Skeletal muscle cell (primary cell): ENCODE measurements at regions not wholly inside any gene's neighbourhood (a gene's known extent, or its start where the extent isn't known, plus 50 kb on each side); places are given as distances from the start of the nearest gene placed in this dataset.
A peak's percentile ranks its signal among the peaks of the same experiment; 100 is the strongest.
"Not testable (repeated sequence)": the region's sequence is repeated elsewhere in the genome, so short reads cannot be mapped to it uniquely, and the experiment has no call there.

Source experiments
- DNase-seq: peaks from one replicate; pipeline ENCODE4 v3.0.0-alpha.2; 2010; ENCODE audit warnings: low read depth
- H3K4me3 ChIP-seq: 2 replicates; pipeline ENCODE4 v1.5.1; 2011; ENCODE audit warnings: low read depth, mild to moderate bottlenecking, control low read depth, low read length, moderate library complexity

- DNase-seq = no peak
- H3K4me3 ChIP-seq = no peak overlapping the region
Observed at GRCh38 chr3:115248274-115248673, 101.2 kb upstream of the ZBTB20 start.

DNA sequence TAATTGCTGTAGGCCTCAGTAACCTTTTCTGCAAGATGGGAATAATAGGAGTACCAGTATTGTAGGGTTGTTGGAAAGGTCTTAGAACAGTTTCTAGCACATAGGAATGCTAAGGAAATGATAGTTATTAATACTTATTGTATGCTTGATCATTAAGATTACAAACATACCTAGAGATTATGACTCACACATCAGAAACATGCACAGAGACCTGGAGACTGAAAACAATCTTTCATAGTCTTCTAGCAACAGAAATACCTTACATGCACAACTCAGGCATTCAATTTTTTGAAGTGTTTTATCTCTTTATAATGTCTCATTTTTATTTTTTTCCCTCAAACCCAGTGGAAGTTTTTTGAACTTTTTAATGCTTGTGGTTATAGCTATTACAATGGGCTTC, 104.4 kb upstream of the ZBTB20 start:
- no peak overlapping the region for H3K4me3 ChIP-seq
- DNase-seq = no peak

DNA sequence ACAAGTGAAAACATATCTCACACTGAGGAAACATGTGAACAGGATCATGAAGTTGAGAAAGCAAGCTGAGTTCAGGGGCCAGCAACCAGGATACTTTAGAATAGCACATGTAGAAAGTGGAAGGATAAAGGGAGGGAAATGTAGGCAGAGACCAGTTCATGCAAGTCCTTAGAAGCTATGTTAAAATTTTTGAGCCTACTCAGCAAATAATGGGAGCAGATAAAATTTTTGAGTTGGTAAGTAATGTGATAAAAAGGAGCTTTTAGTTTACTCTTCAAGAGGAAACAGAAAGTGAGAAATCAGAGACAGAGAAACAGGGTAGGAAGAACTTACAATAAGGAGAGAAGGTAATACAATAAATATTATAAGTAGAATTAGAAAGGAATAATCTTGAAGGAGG, 105.6 kb upstream of the ZBTB20 start:
- no peak for DNase-seq

GRCh38 chr3:115254492-115255196, 107.6 kb upstream of the ZBTB20 start:
- DNase-seq = no peak
- H3K4me3 ChIP-seq = no peak overlapping the region

More for the DNA sequence above, 105.6 kb upstream of the ZBTB20 start:
- H3K4me3 ChIP-seq = no peak overlapping the region

- DNase-seq = no peak
- no peak overlapping the region for H3K4me3 ChIP-seq
Observed at GRCh38 chr3:115255197-115255585, 108.1 kb upstream of the ZBTB20 start.

GRCh38 chr3:115270849-115271248, 123.8 kb upstream of the ZBTB20 start:
- no peak overlapping the region for H3K4me3 ChIP-seq
- DNase-seq = no peak

GRCh38 chr3:115272036-115272824, 125.1 kb upstream of the ZBTB20 start:
- H3K4me3 ChIP-seq = no peak overlapping the region
- DNase-seq = peak; percentile 33

DNA sequence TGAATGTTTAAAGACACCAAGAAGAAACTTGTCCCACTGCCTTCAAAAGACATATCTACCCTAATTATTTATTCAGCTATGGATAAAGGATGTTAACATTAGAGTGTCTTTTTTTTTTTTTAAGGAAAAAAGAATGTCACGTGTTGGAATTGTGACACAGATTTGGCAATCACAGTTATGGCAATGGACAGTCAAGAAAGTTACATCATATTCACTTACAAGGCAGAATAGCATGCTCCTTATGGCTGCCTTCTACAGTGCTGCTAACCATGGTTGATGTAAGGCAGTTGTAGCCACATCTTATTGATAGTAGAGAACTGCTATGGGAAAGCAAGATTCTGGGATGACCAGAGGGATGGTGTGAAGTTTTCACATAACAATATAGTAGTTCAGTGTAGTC, 128.8 kb upstream of the ZBTB20 start:
- no peak overlapping the region for H3K4me3 ChIP-seq
- DNase-seq = peak; percentile 13

DNA sequence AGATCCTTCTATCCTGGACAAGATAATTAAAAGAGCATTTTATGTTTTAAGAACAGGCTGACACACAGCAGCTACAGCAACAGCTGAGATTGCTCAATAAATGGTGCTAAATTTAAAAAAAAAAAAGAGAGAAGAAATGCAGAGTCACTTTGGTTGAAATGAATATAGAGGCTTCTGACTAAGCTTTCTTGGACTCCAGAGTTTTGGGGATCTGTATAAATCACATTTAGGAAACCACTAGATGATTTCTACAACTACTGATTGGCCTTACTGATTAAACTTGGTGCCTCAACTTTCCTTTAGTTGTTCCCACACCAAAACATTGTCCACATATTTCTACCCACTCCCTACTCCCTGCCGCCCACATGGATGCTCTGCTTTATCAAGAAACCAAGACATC, 132.9 kb upstream of the ZBTB20 start:
- peak; percentile 40 for DNase-seq
- H3K4me3 ChIP-seq = no peak overlapping the region

DNA sequence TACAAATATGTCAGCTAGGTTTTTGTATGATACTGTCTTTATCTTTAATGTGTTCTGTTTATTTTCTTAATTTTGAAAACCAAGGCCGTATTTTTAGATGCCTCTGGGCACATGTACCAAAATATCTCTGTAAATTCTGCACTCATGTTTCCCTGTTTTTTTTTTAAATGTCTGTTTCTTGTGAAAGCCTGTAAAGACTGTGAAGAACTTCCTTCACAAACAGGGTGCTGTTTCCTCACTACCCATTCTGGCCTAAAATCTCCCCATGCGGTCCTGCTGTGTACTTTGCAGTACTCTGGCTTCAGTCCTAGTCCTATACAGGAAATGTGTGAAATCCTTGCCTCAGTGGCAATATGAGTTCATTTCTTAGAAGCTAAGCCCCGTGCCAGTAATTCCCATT, 133.4 kb upstream of the ZBTB20 start:
- peak; percentile 7 for DNase-seq
- H3K4me3 ChIP-seq = no peak overlapping the region

- H3K4me3 ChIP-seq = no peak overlapping the region
- no peak for DNase-seq
Observed at GRCh38 chr3:115281697-115282675, 134.9 kb upstream of the ZBTB20 start.

- no peak overlapping the region for H3K4me3 ChIP-seq
- no peak for DNase-seq
Observed at GRCh38 chr3:115284980-115285379, 137.9 kb upstream of the ZBTB20 start.

DNA sequence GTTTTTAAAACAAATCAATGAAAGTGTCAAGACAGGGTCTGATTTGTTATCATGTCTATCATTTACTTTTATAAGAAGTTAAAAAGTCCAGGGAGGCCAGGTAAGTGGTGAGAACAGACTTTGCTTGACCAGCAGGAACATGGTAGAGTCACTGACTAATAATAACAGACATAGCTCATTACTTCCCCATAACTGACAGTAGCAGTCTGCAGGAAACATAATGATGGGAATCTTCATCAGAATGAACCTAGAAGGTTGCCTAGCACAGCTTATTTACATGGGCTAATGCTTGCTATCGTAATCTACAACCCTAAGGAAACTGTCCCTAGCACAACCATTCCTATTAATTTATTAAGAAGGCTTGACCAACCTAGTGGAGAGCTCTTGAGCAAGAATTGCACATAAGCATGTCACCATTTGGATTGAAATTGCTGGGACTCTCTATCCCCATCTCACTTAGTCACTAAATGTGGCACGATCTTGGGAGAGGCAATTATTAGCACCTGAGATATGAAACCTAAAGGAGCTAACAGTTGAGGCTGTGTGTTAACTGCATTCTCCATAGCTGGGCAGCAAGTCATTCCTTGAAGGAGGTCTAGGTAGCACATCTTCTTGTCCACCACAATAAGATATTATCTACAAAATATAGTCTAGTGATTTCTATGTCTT, 139.6 kb upstream of the ZBTB20 start:
- no peak overlapping the region for H3K4me3 ChIP-seq
- DNase-seq = no peak

DNA sequence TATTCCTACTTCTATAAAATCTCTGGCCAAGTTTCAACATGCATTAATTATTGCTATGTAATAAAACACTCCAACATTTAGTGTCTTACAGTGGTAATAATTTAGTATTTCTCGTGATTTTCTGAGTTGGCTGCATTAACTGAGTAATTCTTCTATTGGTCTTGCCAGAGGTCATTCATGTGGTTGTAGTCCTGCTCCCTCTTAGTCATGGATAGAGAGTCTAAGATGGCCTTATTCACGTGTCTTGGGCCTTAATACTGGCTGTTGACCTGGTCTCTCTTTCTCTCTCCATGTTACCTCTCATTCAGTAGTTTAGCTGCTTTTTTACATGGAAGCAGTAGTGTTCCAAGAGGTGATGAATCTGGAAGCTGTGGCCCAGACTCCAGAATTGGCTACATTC, 140.1 kb upstream of the ZBTB20 start:
- no peak for DNase-seq
- H3K4me3 ChIP-seq = no peak overlapping the region

DNA sequence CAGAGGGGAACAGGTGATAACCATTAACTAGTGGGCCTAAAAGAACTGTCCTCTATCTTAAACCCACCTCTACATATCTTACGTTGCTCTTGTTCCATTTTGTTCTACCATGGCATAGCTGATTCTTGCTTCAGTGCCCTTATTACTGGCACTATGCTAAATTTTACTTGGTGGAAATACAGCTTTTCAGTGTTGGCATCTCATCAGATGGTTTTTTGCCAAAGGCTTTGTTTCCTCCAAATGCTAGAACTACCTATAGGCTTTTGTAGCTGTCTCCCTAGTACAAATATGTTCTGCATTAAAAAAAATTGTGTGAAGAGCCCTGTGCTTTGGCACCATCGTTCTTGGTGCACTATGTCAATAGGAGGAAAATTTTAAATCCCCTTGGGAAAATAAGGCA, 145.0 kb upstream of the ZBTB20 start:
- no peak overlapping the region for H3K4me3 ChIP-seq
- DNase-seq = no peak

GRCh38 chr3:115292677-115293165, 145.6 kb upstream of the ZBTB20 start:
- DNase-seq = no peak
- no peak overlapping the region for H3K4me3 ChIP-seq

DNA sequence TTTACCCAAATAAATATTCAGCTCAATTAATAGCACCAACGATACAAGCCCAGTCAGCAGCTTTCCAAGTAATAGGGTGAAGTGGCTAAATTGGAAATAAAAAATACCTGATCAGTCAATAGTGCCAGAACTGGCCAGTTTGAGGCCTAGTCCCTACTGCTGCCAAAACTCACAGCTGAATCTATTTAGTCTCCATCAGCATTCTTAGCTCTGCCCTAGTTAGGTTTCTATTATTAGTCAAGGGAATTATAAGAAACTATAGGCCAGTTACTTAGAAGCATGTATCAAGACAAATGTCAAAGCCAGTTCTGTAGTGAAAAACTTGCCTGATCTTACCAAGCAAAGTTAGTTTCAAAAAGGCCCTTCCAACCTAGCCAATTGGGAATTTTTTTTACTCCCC, 146.2 kb upstream of the ZBTB20 start:
- no peak for DNase-seq

GRCh38 chr3:115301364-115301860, 154.3 kb upstream of the ZBTB20 start:
- DNase-seq = no peak
- no peak overlapping the region for H3K4me3 ChIP-seq

More for the DNA sequence above, 146.2 kb upstream of the ZBTB20 start:
- H3K4me3 ChIP-seq = no peak overlapping the region

DNA sequence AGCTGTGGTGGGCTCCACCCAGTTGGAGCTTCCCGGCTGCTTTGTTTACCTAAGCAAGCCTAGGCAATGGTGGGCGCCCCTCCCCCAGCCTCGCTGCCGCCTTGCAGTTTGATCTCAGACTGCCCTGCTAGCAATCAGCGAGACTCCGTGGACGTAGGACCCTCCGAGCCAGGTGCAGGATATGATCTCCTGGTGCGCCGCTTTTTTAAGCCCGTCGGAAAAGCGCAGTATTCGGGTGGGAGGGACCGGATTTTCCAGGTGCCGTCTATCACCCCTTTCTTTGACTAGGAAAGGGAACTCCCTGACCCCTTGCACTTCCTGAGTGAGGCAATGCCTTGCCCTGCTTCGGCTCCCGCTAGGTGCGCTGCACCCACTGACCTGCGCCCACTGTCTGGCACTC, 170.9 kb upstream of the ZBTB20 start:
- DNase-seq = not testable (repeated sequence)

More for the DNA sequence above, 170.9 kb upstream of the ZBTB20 start:
- H3K4me3 ChIP-seq = not testable (repeated sequence)
